CD14-positive monocyte (primary cell): ENCODE measurements at regions not wholly inside any gene's neighbourhood (a gene's known extent, or its start where the extent isn't known, plus 50 kb on each side); places are given as distances from the start of the nearest gene placed in this dataset.

Experiments
- DNase-seq, 3 donors: peaks; one replicate each; pipeline ENCODE4 v3.0.0-alpha.2; 2011 to 2022
- H2AFZ ChIP-seq: 2 replicates; pipeline ENCODE4 v1.6.0; 2012; ENCODE audit warnings: mild to moderate bottlenecking, low read depth, low read length, inconsistent platforms; ENCODE audit not compliant: insufficient read depth, poor library complexity, severe bottlenecking
- H3K27ac ChIP-seq, 2 donors: 1 replicate in 1 of 2; 2 replicates in 1 of 2; pipeline ENCODE4 v1.5.1; 2012 to 2013; ENCODE audit warnings: low read length in 2 of 2, control low read depth in 1 of 2, inconsistent platforms in 1 of 2, low read depth in 1 of 2, mild to moderate bottlenecking in 1 of 2
- H3K27me3 ChIP-seq, 2 donors: one replicate each; pipeline versions ENCODE4 v1.6.0 to v1.6.1; 2011 to 2013; ENCODE audit warnings: low read length in 2 of 2; ENCODE audit not compliant: control insufficient read depth in 2 of 2, insufficient read depth in 2 of 2
- H3K36me3 ChIP-seq, 2 donors: replicated peaks in 1 of 2; 1 replicate in 1 of 2; 2 replicates in 1 of 2; pipeline versions ENCODE4 v1.5.1 to v1.6.1; 2012 to 2013; ENCODE audit warnings: low read length in 2 of 2, control low read depth in 1 of 2, inconsistent platforms in 1 of 2, mild to moderate bottlenecking in 1 of 2; ENCODE audit not compliant: insufficient read depth in 2 of 2, control insufficient read depth in 1 of 2
- H3K4me1 ChIP-seq, 2 donors: 1 replicate in 1 of 2; 2 replicates in 1 of 2; pipeline versions ENCODE4 v1.5.1 to v1.6.1; 2012 to 2013; ENCODE audit warnings: low read length in 2 of 2, control low read depth in 1 of 2, inconsistent platforms in 1 of 2, mild to moderate bottlenecking in 1 of 2, moderate library complexity in 1 of 2; ENCODE audit not compliant: insufficient read depth in 2 of 2, control insufficient read depth in 1 of 2
- H3K4me2 ChIP-seq: replicated peaks from 2 replicates; pipeline ENCODE3; 2012; ENCODE audit warnings: low read length, moderate library complexity, mild to moderate bottlenecking; ENCODE audit not compliant: poor library complexity, severe bottlenecking; ENCODE audit errors: extremely low read depth
- H3K4me3 ChIP-seq, 3 experiments: fragments of 200-600 bp in 1 of 3; sonication (generic) in 1 of 3; replicated peaks in 1 of 3; 1 replicate in 2 of 3; 2 replicates in 1 of 3; pipeline ENCODE4 v1.5.1; 2011 to 2013; ENCODE audit warnings: low read length in 3 of 3, mild to moderate bottlenecking in 3 of 3, control low read depth in 2 of 3, low read depth in 2 of 3, inconsistent platforms in 1 of 3, moderate library complexity in 1 of 3
- H3K79me2 ChIP-seq: 2 replicates; pipeline ENCODE4 v1.6.0; 2012; ENCODE audit warnings: mild to moderate bottlenecking, control low read depth, inconsistent platforms, low read length, moderate library complexity; ENCODE audit not compliant: insufficient read depth
- H3K9ac ChIP-seq: 2 replicates; pipeline ENCODE4 v1.6.0; 2017; ENCODE audit warnings: low read length, mild to moderate bottlenecking; ENCODE audit not compliant: insufficient read depth, poor library complexity, severe bottlenecking
- H3K9me3 ChIP-seq, 2 donors: replicated peaks in 1 of 2; 1 replicate in 1 of 2; 2 replicates in 1 of 2; pipeline versions ENCODE4 v1.5.1 to v1.6.1; 2012 to 2013; ENCODE audit warnings: low read length in 2 of 2, control low read depth in 1 of 2; ENCODE audit not compliant: control insufficient read depth in 1 of 2, insufficient read depth in 1 of 2
- H4K20me1 ChIP-seq: 2 replicates; pipeline ENCODE4 v1.6.0; 2012; ENCODE audit warnings: mild to moderate bottlenecking, low read length, control low read depth, moderate library complexity; ENCODE audit not compliant: insufficient read depth
- H3K27ac Mint-ChIP-seq, 7 donors: one replicate each; pipeline ENCODE4 v1.8.0; 2020; ENCODE audit warnings: mild to moderate bottlenecking in 7 of 7, mixed read lengths in 7 of 7, moderate library complexity in 6 of 7, inconsistent platforms in 2 of 7
- H3K27me3 Mint-ChIP-seq, 3 donors: one replicate each; pipeline ENCODE4 v1.8.0; 2021 to 2022; ENCODE audit warnings: low read depth in 3 of 3, mild to moderate bottlenecking in 3 of 3, mixed read lengths in 3 of 3, moderate library complexity in 3 of 3, inconsistent platforms in 1 of 3
- H3K36me3 Mint-ChIP-seq, 2 donors: one replicate each; pipeline ENCODE4 v1.8.0; 2020; ENCODE audit warnings: mixed read lengths in 2 of 2, inconsistent platforms in 1 of 2, mild to moderate bottlenecking in 1 of 2
- H3K4me1 Mint-ChIP-seq: one replicate; pipeline ENCODE4 v1.8.0; 2020; ENCODE audit warnings: mild to moderate bottlenecking, mixed read lengths
- H3K4me3 Mint-ChIP-seq, 2 donors: one replicate each; pipeline ENCODE4 v1.8.0; 2020; ENCODE audit warnings: mild to moderate bottlenecking in 2 of 2, mixed read lengths in 2 of 2, moderate library complexity in 1 of 2
- H3K9me3 Mint-ChIP-seq, 7 donors: one replicate each; pipeline ENCODE4 v1.8.0; 2020 to 2022; ENCODE audit warnings: mixed read lengths in 7 of 7, mild to moderate bottlenecking in 6 of 7, moderate library complexity in 6 of 7, inconsistent platforms in 2 of 7
- CTCF ChIP-seq: fragments of 200-600 bp; IDR thresholded peaks from one replicate; pipeline ENCODE4 v1.8.0; 2022; ENCODE audit warnings: antibody characterized with exemption, mild to moderate bottlenecking
- WGBS: methylation state at CpG from one replicate; pipeline ENCODE4 v1.1.5; 2013; ENCODE audit warnings: missing lambda C conversion rate; ENCODE audit not compliant: insufficient coverage; 5-methylcytosine and 5-hydroxymethylcytosine counted together
- intact Hi-C, 2 donors: fragments of 100-400 bp; cut with micrococcal nuclease; formaldehyde crosslinking; loops; one replicate each; pipeline versions ENCODE4 v1.15.0 to v1.15.1; 2023

GRCh38 chrX:128897621-128898020, 625.7 kb downstream of the SMARCA1 start:
- no peak for TF ChIP-seq CTCF
- WGBS = 80% methylated on average over 1 of the region's 3 CpGs
- DNase-seq = no peak
- H3K27ac Mint-ChIP-seq = no peak overlapping the region
- Histone ChIP-seq H3K36me3 (no peaks in the 10 kb centered on the region), H2AFZ (no peak overlapping the region), H3K4me2 (no peak overlapping the region), H3K9ac (no peak overlapping the region), H3K27me3 (no peaks in the 10 kb centered on the region), H3K4me3 (no peak overlapping the region), H3K27ac (no peak overlapping the region), H3K9me3 (no peaks in the 10 kb centered on the region), H4K20me1 (no peaks in the 10 kb centered on the region), H3K79me2 (no peaks in the 10 kb centered on the region), H3K4me1 (no peaks in the 10 kb centered on the region)
- H3K4me3 Mint-ChIP-seq = no peak overlapping the region
- H3K36me3 Mint-ChIP-seq = no peaks in the 10 kb centered on the region
- peaks cover 0 to 2% (median 0%) of the 10 kb centered on the region in 7 donors for H3K9me3 Mint-ChIP-seq
- H3K4me1 Mint-ChIP-seq = no peaks in the 10 kb centered on the region
- intact Hi-C loops = no loop called here
- peaks cover 0 to 1% (median 0%) of the 10 kb centered on the region in 3 donors for H3K27me3 Mint-ChIP-seq

GRCh38 chrX:128891554-128891953, 631.7 kb downstream of the SMARCA1 start:
- H3K4me1 Mint-ChIP-seq = no peaks in the 10 kb centered on the region
- no peak overlapping the region for H3K4me3 Mint-ChIP-seq
- H3K4me1 ChIP-seq = peaks cover 0 to 13% of the 10 kb centered on the region in 2 donors
- H3K36me3 ChIP-seq = no peaks in the 10 kb centered on the region
- no peaks in the 10 kb centered on the region for H3K79me2 ChIP-seq
- no peaks in the 10 kb centered on the region for H4K20me1 ChIP-seq
- no peak overlapping the region for H3K4me3 ChIP-seq
- H3K27me3 ChIP-seq = no peaks in the 10 kb centered on the region
- no peak overlapping the region for H3K27ac Mint-ChIP-seq
- H3K9ac ChIP-seq = no peak overlapping the region
- H3K36me3 Mint-ChIP-seq = no peaks in the 10 kb centered on the region
- no peaks in the 10 kb centered on the region for H3K9me3 ChIP-seq
- no peak for TF ChIP-seq CTCF
- peaks cover 0 to 3% (median 0%) of the 10 kb centered on the region in 7 donors for H3K9me3 Mint-ChIP-seq
- intact Hi-C loops = no loop called here
- H3K27ac ChIP-seq = no peak overlapping the region
- no peak overlapping the region for H2AFZ ChIP-seq
- peak in 1 of 3 donors; percentile 2 for DNase-seq
- peaks cover 0 to 2% (median 0%) of the 10 kb centered on the region in 3 donors for H3K27me3 Mint-ChIP-seq
- 75% methylated on average over 6 of the region's 7 CpGs for WGBS
- no peak overlapping the region for H3K4me2 ChIP-seq
